ENCODE measurements at regions not wholly inside any gene's neighbourhood (a gene's known extent, or its start where the extent isn't known, plus 50 kb on each side); places are given as distances from the start of the nearest gene placed in this dataset.
"Not testable (repeated sequence)": the region's sequence is repeated elsewhere in the genome, so short reads cannot be mapped to it uniquely, and the experiment has no call there.

GRCh38 chr3:159364511-159364910 lies 562.7 kb downstream of the MFSD1 start:
- DNase-seq (ENCODE audit: low spot score): no peak

- no peak for DNase-seq (ENCODE audit: low spot score)
These were observed 564.6 kb downstream of the MFSD1 start for GRCh38 chr3:159366476-159366875.

- DNase-seq (ENCODE audit: low spot score): no peak
These were observed 570.1 kb downstream of the MFSD1 start for GRCh38 chr3:159371961-159372360.

GRCh38 chr3:159378396-159379194 lies 576.7 kb downstream of the MFSD1 start:
- DNase-seq (ENCODE audit: low spot score): no peak

GRCh38 chr3:159380891-159381290 lies 579.0 kb downstream of the MFSD1 start:
- no peak for DNase-seq (ENCODE audit: low spot score)

GRCh38 chr3:159390656-159391212 lies 588.9 kb downstream of the MFSD1 start:
- DNase-seq (ENCODE audit: low spot score): no peak

GRCh38 chr3:159397683-159398082 lies 591.0 kb upstream of the IL12A start:
- not testable (repeated sequence) for DNase-seq (ENCODE audit: low spot score)

- no peak for DNase-seq (ENCODE audit: low spot score)
These were observed 587.6 kb upstream of the IL12A start for GRCh38 chr3:159401069-159401468.

- DNase-seq (ENCODE audit: low spot score): not testable (repeated sequence)
These were observed 578.9 kb upstream of the IL12A start for GRCh38 chr3:159409711-159410110.

- DNase-seq (ENCODE audit: low spot score): no peak
These were observed 575.3 kb upstream of the IL12A start for GRCh38 chr3:159413319-159413718.

GRCh38 chr3:159416856-159417255 lies 571.8 kb upstream of the IL12A start:
- no peak for DNase-seq (ENCODE audit: low spot score)

- DNase-seq (ENCODE audit: low spot score): no peak
These were observed 570.9 kb upstream of the IL12A start for GRCh38 chr3:159417761-159418160.

- DNase-seq (ENCODE audit: low spot score): no peak
These were observed 569.8 kb upstream of the IL12A start for GRCh38 chr3:159418571-159419526.

- no peak for DNase-seq (ENCODE audit: low spot score)
These were observed 558.9 kb upstream of the IL12A start for GRCh38 chr3:159429702-159430101.

GRCh38 chr3:159432682-159433340 lies 555.8 kb upstream of the IL12A start:
- DNase-seq (ENCODE audit: low spot score): no peak

- no peak for DNase-seq (ENCODE audit: low spot score)
These were observed 549.3 kb upstream of the IL12A start for GRCh38 chr3:159439346-159439745.

GRCh38 chr3:159441279-159441678 lies 547.4 kb upstream of the IL12A start:
- DNase-seq (ENCODE audit: low spot score): no peak

GRCh38 chr3:159443266-159443665 lies 545.4 kb upstream of the IL12A start:
- DNase-seq (ENCODE audit: low spot score): no peak

- DNase-seq (ENCODE audit: low spot score): no peak
These were observed 540.8 kb upstream of the IL12A start for GRCh38 chr3:159447841-159448240.

GRCh38 chr3:159448902-159449301 lies 539.7 kb upstream of the IL12A start:
- DNase-seq (ENCODE audit: low spot score): no peak

GRCh38 chr3:159451067-159451466 lies 537.6 kb upstream of the IL12A start:
- no peak for DNase-seq (ENCODE audit: low spot score)

- DNase-seq (ENCODE audit: low spot score): no peak
These were observed 537.2 kb upstream of the IL12A start for GRCh38 chr3:159451482-159451881.

Measured in mucosa of gallbladder (tissue), 1 donor.